Stimulated activated CD8-positive, alpha-beta memory T cell treated with anti-CD3 and anti-CD28 coated beads, Interleukin-12 subunit alpha, Interleukin-12 subunit beta, amount 100 ng/mL, for 1 hour (primary cell): ENCODE measurements at regions not wholly inside any gene's neighbourhood (a gene's known extent, or its start where the extent isn't known, plus 50 kb on each side); places are given as distances from the start of the nearest gene placed in this dataset.

Experiments
- DNase-seq: peaks from one replicate; pipeline ENCODE4 v3.0.0-alpha.2; 2020; ENCODE audit warnings: low read depth

GRCh38 chr3:67876261-67876660 is 221.8 kb upstream of the SUCLG2 start:
- no peak for DNase-seq

DNA sequence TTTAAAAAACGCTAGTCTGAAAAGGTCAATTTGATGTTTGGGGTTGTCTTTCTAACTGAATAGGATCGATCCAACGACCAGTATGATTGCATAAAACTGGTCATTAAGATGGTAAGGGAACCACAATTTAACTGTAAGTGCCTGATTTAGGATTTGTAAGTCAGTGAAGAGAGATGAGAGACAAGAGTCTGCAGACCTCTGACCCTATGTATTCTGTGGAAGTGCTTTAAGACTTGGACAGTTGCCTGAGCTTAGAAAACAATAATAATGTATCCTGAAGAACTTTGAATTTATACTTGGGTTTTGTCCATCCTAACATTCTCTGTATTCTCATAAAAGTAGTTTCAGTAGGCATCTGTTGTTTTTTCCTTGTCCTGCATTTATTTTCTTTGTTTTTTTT is 221.4 kb upstream of the SUCLG2 start:
- no peak for DNase-seq

DNA sequence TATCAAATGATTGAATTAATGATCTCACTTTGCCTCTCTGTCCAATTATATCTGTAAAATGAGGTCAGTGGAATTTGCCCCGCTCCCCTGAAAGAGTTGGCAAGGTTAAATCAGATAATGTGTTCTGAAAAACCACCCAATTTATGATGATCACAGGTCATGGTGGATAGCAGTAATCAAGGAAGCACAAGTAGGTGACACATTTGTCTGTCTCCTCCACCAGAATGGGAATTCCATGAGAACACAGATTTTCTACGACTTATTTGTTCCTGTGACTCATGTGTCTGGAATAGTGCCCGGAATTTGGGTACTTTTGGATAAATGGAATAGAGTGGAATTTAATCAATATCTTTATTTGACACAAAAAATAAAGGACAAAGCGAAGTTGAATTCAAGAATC is 220.9 kb upstream of the SUCLG2 start:
- DNase-seq: no peak

DNA sequence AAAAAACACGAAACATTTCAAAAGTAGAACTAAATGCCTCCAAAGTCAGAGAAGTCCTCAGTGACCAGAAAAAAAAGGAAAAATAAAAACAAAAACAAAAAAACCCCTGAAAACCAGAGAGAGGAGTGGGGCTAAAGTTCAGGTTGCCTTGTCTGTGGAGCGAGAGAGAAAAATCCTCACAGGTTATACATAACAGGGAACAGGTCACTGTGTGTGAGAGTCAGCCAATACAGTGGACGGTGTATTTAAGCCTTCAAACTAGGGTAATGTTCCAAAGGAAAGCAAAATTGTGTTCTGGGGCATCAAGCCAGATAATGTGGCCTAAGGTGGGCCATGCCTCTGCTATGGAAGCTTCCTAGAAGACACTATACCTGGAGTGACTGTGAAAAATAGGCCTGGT is 216.1 kb upstream of the SUCLG2 start:
- DNase-seq: no peak

- no peak for DNase-seq
Observed at GRCh38 chr3:67866571-67866970, 212.2 kb upstream of the SUCLG2 start.

DNA sequence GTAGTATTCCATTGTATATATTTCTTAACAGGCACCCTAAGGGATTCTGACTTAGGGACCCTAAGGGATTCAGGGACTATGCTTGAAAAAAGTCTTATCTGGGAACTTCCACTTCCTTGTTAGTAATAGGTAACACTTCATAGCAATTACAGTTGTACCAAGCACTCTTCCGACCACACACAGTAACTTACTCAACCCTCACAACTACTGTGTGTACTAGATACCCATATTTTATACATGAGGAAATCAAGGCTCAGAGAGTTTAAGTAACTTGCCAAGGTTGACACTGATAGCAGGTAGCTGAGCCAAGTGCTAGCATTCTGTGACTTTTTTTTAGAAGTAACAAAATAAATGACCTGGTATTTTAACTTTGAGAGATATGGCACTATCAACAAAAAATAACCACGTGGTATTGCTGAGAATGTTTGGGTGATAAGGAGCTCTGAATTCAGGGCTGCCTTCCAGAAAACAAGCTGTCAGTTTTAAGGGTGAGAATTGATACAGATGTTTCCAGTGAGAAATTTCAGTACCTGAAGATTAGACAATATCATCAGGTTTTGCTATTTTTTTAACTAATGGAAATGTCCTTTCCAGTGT is 210.3 kb upstream of the SUCLG2 start:
- DNase-seq: no peak

DNA sequence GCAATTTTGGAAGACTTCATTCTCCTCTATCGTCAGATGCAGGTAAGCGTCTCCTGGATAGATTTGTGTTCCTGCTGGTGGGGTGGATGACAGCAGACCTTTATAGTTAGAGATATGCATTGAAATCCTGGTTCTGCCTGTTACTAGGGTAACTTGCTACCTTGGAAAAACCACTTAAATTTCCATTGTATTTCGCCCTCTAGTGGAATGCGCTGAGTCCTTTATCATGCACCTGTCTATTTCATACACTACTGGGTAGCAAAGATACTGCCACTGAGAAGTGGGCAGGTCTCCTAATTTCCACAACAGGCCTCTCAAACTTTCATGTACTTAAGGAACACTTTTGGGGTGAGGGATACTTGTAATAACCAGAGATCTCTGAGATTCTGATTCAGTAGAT is 209.5 kb upstream of the SUCLG2 start:
- DNase-seq: no peak

GRCh38 chr3:67860429-67860828 is 206.0 kb upstream of the SUCLG2 start:
- no peak for DNase-seq

GRCh38 chr3:67858492-67858891 is 204.1 kb upstream of the SUCLG2 start:
- no peak for DNase-seq

DNA sequence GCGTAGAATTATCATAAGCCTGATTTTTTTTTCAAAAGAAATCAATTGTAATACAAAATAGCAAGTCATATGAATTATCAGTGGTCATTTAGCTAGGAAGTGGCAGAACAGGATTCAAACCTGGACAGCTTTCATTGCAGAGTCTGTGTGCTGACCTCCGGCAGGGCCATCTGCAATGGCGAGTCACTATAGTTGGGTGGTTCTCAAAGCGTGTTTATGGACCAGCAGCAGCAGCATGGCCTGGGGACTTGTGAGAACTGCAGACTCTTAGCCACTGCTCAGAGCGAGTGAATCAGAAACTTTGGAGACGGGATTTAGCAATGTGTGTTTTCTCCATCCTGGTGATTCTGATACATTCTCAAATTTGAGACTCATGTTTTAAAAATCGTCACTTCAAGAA is 202.3 kb upstream of the SUCLG2 start:
- no peak for DNase-seq

DNA sequence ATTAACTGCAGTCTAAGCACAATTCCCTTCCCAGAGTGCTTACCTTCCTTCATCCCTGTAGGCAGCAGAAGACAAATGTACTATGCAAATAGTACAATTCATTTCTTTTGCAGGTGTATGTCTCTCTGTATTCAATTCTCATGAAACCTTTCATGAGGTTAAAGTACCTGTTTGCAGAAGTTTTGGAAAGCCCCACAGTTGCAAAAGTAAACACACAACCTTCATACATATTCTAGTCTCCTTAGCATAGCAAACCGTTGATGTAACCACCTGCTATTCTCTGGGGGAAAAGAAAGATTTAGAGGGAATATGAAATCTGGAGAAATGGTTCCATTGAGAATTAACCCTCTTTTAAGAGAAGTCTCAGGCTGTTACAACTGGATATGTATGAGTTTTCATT is 200.3 kb upstream of the SUCLG2 start:
- no peak for DNase-seq

GRCh38 chr3:67853520-67853919 is 199.1 kb upstream of the SUCLG2 start:
- no peak for DNase-seq

- DNase-seq: no peak
Observed at GRCh38 chr3:67848299-67848698, 193.9 kb upstream of the SUCLG2 start.

DNA sequence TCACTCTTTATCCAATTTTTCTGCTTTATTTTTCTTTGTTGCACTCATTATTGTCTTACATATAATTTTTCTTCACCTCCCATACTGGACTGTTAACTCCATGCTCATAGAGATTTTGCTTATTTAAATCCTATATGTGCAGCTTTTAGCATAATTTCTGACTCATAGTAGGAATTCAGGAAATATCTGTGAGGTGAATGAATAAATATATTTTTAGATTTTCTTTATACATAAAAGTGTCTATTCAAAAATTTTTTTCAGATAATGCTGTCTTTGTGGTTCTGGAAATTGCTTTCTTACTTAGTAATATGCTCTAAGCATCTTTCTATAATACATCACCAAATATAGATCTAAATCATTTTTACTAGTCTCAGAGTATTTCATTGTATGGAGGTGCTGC is 191.8 kb upstream of the SUCLG2 start:
- DNase-seq: no peak

- DNase-seq: no peak
Observed at GRCh38 chr3:67832817-67833216, 178.4 kb upstream of the SUCLG2 start.

GRCh38 chr3:67831262-67831661 is 176.8 kb upstream of the SUCLG2 start:
- DNase-seq: no peak

DNA sequence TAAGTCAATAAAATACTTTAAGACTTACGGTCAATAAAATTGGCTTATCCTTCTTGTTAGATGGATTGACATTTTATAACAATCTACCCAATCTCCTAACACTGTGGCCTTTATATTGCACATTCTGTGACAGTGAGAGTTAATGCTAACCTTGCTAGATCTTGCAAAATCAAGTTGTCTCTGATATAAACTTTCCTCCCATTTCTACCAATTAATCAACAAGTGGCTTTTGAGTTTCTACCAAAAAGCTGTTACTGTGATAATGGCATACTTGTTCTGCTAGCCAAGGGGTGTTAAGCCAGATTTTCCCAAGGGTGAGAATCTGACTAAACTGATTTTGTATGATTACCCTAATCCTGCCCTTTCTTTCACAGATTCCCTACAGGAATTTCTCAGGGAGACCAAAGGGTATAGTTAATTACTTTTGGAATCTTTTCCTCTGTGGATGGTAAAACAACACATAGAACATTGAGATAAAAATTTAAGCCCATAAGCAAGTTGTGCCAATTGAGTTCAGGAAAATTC is 174.1 kb upstream of the SUCLG2 start:
- DNase-seq: no peak

DNA sequence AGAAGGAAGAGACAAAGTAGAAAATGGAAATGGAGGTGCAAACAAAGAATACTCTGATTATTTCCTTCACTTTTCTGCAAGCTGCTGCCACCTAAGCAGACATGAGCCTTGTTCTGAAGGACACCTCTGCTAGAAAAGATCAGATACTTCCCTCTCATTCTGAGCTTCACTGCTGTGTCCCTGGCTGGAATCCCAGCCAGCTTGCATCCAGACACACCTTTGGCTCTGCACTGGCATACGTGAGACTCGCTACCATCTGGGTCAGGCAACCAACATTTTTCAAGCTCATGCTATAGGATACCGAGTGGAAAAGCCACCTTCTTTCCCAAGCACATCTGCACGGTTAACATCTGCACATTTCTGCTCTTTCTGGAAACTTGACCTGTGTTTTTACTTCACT is 166.7 kb upstream of the SUCLG2 start:
- DNase-seq: no peak

DNA sequence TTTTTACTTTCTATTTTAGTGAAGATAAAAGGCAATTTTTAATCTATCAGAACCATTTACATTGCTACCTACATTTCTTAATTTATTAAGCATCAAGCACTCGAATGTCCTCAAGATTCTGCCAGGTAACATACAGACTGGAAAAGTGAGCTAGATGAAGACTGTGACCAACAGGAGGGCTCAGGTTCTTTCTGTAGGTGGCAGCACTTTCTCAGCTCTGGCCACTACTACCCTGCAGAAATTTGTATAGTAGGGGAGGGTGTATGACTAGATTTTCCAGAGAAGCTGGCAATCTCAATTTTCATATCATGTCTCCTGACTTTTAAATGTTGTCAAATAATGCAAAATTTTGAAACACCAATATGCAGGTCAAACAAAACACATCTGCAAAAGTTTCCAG is 165.0 kb upstream of the SUCLG2 start:
- no peak for DNase-seq

DNA sequence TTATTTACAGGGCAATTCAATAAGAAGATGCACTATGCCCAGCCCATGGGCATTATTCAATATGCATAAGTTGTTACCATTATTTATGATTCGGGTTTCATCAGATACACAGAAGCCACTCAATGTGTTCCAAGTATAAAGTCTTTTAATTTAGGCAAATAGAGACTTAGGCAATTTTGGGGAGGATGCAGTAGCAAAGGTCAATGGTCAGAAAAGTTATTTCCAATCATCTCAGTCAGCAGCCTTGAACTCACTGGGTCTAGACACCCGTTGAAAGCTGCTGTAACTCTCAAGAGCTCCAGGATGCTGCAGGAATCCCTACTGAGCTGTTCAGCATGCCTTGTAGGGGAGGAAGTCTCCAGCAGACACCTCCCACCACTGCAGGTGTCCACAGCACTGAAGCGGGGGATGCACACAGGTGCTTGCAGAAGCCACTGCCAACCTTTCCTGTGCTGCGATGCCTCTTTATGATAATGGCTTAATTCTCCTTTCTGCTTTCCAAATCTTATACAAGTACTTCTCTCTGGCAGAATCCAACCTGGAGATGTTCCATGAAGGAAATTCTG is 155.0 kb upstream of the SUCLG2 start:
- DNase-seq: no peak

DNA sequence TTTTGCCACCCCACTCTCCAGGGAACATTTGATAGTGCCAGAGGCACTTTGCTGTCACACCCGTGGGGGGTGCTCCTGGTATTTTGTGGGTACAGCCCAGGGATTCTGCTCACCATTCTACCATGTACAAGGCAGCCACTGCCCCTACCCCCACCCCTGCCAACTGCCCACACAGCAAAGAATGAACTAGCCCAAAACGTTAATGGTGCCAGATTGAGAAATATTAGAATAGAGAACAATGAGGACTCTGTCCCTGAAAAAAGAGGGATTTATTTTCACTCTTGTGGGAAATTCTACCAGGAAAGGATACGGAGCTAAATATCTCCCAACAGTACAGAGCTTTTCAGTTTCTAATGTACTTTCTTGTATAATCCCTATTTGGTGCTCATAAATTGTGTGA is 154.5 kb upstream of the SUCLG2 start:
- no peak for DNase-seq

DNA sequence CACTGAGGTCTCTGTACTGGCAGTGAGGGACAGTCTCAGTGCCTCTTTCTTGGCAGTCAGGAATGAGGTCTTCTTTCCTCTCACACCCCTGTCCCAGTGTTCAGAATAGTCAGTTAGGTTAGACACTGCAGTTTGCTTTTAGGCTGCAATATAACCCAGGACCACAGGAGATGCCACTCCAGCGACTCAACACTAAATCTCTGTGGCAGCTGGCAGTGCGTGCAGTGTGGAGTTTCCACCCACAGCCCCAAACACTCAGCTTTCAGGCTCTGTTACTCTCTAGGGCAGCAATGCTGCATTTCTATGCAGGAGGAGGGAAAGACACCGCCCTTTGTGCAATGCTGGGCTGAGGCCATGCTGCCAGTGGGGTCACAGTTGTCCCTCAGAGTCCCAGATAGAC is 150.2 kb upstream of the SUCLG2 start:
- no peak for DNase-seq

GRCh38 chr3:67804089-67804488 is 149.7 kb upstream of the SUCLG2 start:
- DNase-seq: no peak

DNA sequence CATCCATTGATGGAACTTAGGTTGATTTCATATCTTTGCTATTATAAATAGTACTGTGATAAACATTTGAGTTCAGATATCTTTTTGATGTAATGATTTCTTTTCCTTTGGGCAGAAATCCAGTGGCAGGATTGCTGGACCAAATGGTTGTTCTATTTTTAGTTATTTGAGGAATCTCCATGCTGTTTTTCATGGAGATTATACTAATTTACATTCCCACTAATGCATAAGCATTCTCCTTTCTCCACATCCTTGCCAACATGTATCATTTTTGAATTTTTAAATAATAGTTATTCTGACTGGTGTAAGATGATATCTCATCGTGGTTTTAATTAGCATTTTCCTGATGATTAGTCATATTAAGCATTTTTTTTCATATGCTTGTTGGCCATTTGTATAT is 144.0 kb upstream of the SUCLG2 start:
- no peak for DNase-seq
